ENCODE measurements at regions not wholly inside any gene's neighbourhood (a gene's known extent, or its start where the extent isn't known, plus 50 kb on each side); places are given as distances from the start of the nearest gene placed in this dataset.
"Not testable (repeated sequence)": the region's sequence is repeated elsewhere in the genome, so short reads cannot be mapped to it uniquely, and the experiment has no call there.

DNA sequence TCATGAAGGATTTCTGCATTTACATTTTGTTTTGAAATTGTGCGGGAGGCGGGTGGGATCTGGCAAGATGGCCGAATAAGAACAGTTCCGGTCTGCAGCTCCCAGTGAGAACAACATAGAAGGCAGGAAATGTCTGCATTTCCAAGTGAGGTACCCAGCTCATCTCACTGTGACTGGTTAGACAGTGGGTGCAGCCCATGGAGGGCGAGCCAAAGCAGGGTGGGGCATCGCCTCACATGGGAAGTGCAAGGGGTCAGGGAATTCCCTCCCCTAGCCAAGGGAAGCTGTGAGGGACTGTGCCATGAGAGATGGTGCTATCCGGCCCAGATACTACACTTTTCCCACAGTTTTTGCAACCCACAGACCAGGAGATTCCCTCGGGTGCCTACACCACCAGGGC is 215.0 kb upstream of the USP24 start:
- not testable (repeated sequence) for H2BK15ac ChIP-seq (ENCODE audit: low read depth, low read length); H3K27ac Mint-ChIP-seq; H2BK20ac ChIP-seq (ENCODE audit: low read depth, low read length, poor library complexity, severe bottlenecking); H3K27me3 ChIP-seq (ENCODE audit: insufficient read depth, low read length); H2BK12ac ChIP-seq (ENCODE audit: insufficient read length, low read depth, low read length); H4K91ac ChIP-seq (ENCODE audit: insufficient read length, low read depth, low read length); H2BK120ac ChIP-seq (ENCODE audit: low read depth, low read length, poor library complexity, severe bottlenecking); H3K56ac ChIP-seq (ENCODE audit: insufficient read length, low read depth, low read length); H3K4me1 ChIP-seq (ENCODE audit: insufficient read depth, low read length); H2AFZ ChIP-seq (ENCODE audit: low read length); H2AK5ac ChIP-seq (ENCODE audit: insufficient read length, low read length); H4K8ac ChIP-seq (replicated peaks; ENCODE audit: insufficient read length, low read depth, low read length); H4K5ac ChIP-seq (ENCODE audit: insufficient read length, low read depth, low read length); H3K4me1 Mint-ChIP-seq; H3K23ac ChIP-seq (ENCODE audit: insufficient read length, low read depth, low read length); H3K4me3 Mint-ChIP-seq; H3K9ac ChIP-seq (ENCODE audit: extremely low read depth, insufficient read length, low read length); H3K4ac ChIP-seq (ENCODE audit: low read depth, low read length); H3K27ac ChIP-seq (ENCODE audit: insufficient read length, low read depth, low read length); H2BK5ac ChIP-seq (ENCODE audit: insufficient read length, low read length); H3K27me3 Mint-ChIP-seq (ENCODE audit: low read depth); H3K23me2 ChIP-seq (ENCODE audit: insufficient read length, low read depth, low read length, poor library complexity, severe bottlenecking); H4K20me1 ChIP-seq (ENCODE audit: control insufficient read depth, insufficient read depth, insufficient read length); H3K4me2 ChIP-seq (ENCODE audit: insufficient read depth, insufficient read length, low read length); H3K79me1 ChIP-seq (ENCODE audit: insufficient read depth, low read depth, low read length, poor library complexity, severe bottlenecking); H3K9me3 ChIP-seq (ENCODE audit: control insufficient read depth, low read depth, low read length); DNase-seq; H3K14ac ChIP-seq (ENCODE audit: insufficient read depth, low read length); H3K18ac ChIP-seq (ENCODE audit: insufficient read length, low read depth, low read length); H3K9me3 Mint-ChIP-seq; H3K79me2 ChIP-seq (ENCODE audit: insufficient read depth, low read length); H3K36me3 Mint-ChIP-seq (ENCODE audit: insufficient read depth in 1 of 3, low read depth in 3 of 3); H3T11ph ChIP-seq (ENCODE audit: low read length)
- WGBS (ENCODE audit: extremely low coverage, insufficient read length, low lambda C conversion rate), result no CpG with 5 or more reads among the region's 8 CpGs

All from H9 (cell line).